Tibial artery (tissue), 4 donors: ENCODE measurements at regions not wholly inside any gene's neighbourhood (a gene's known extent, or its start where the extent isn't known, plus 50 kb on each side); places are given as distances from the start of the nearest gene placed in this dataset.

ENCODE experiments used
- DNase-seq, 2 donors: peaks; one replicate each; pipeline ENCODE4 v3.0.0-alpha.2; 2019
- H3K27ac ChIP-seq, 2 donors: fragments of 200-600 bp; sonication (generic) in 1 of 2; 1 replicate in 1 of 2; 2 replicates in 1 of 2; pipeline ENCODE4 v1.5.1; 2018 to 2019; ENCODE audit warnings: mild to moderate bottlenecking in 1 of 2
- H3K27me3 ChIP-seq, 2 donors: fragments of 200-600 bp; sonication (generic) in 1 of 2; one replicate each; pipeline versions ENCODE4 v1.5.1 to v1.6.0; 2016 to 2019
- H3K36me3 ChIP-seq, 3 donors: fragments of 200-600 bp; sonication (generic) in 2 of 3; one replicate each; pipeline ENCODE4 v1.5.1; 2016 to 2019; ENCODE audit warnings: mild to moderate bottlenecking in 2 of 3
- H3K4me1 ChIP-seq, 4 donors: fragments of 200-600 bp; sonication (generic) in 2 of 4; 1 replicate in 3 of 4; 2 replicates in 1 of 4; pipeline ENCODE4 v1.5.1; 2016 to 2019
- H3K4me3 ChIP-seq, 2 donors: fragments of 200-600 bp; sonication (generic) in 1 of 2; 1 replicate in 1 of 2; 2 replicates in 1 of 2; pipeline ENCODE4 v1.5.1; 2018 to 2019; ENCODE audit warnings: mild to moderate bottlenecking in 2 of 2
- H3K9me3 ChIP-seq, 3 donors: fragments of 200-600 bp; sonication (generic) in 1 of 3; one replicate each; pipeline ENCODE4 v1.5.1; 2016 to 2019
- intact Hi-C: fragments of 100-400 bp; cut with DNase I; formaldehyde crosslinking; loops from one replicate; pipeline ENCODE4 v1.15.0; 2023; ENCODE audit warnings: low total_unique reads
- TF ChIP-seq, protein P1 (sequence below), 2 experiments: fragments of 200-600 bp in 1 of 2; fragments of 450-650 bp in 1 of 2; IDR thresholded peaks; one replicate each; pipeline ENCODE4 v1.5.1; 2017 to 2019; ENCODE audit warnings: antibody characterized with exemption in 2 of 2, mild to moderate bottlenecking in 1 of 2, moderate library complexity in 1 of 2

DNA sequence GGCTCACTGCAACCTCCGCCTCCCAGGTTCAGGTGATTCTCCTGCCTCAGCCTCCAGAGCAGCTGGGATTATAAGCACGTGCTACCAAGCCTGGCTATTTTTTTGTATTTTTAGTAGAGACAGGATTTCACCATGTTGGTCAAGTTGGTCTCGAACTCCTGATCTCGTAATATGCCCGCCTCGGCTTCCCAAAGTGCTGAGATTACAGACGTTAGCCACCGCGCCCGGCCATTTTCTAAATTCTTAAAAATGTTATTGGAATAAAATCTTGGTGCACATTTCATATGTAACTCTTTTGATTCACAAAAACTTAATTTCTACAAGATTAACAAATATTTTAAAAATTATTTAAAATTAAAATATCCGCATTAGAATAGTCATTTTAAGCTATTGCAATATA is 1480.3 kb upstream of the SPRY2 start:
- Histone ChIP-seq H3K4me1 (no peaks in the 10 kb centered on the region), H3K9me3 (no peaks in the 10 kb centered on the region), H3K27ac (no peak overlapping the region), H3K36me3 (no peaks in the 10 kb centered on the region), H3K4me3 (no peak overlapping the region), H3K27me3 (no peaks in the 10 kb centered on the region)
- intact Hi-C loops: no loop called here
- no peak for DNase-seq
- TF ChIP-seq, protein P1, sequence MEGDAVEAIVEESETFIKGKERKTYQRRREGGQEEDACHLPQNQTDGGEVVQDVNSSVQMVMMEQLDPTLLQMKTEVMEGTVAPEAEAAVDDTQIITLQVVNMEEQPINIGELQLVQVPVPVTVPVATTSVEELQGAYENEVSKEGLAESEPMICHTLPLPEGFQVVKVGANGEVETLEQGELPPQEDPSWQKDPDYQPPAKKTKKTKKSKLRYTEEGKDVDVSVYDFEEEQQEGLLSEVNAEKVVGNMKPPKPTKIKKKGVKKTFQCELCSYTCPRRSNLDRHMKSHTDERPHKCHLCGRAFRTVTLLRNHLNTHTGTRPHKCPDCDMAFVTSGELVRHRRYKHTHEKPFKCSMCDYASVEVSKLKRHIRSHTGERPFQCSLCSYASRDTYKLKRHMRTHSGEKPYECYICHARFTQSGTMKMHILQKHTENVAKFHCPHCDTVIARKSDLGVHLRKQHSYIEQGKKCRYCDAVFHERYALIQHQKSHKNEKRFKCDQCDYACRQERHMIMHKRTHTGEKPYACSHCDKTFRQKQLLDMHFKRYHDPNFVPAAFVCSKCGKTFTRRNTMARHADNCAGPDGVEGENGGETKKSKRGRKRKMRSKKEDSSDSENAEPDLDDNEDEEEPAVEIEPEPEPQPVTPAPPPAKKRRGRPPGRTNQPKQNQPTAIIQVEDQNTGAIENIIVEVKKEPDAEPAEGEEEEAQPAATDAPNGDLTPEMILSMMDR (IDR thresholded peaks at IDR 0.05): no peak

DNA sequence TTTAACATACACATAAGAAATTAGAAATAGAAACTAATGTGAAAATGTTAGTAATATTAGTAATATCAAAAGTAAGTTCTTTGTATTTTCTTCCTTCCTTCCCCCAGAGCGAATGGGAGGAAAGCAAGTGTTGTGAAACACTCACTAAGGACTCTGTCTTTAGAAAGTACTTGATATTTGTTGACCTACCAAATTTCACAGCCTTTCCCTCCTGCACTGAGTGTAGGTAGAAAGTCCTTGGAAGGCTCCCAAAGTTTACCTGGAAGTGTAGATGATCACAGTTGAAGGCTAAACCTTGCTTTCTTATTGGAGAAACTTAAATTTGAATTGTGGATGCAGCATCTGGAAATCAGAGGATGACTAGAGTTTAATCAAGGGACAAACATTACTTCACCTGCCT is 1459.5 kb upstream of the SPRY2 start:
- H3K4me3 ChIP-seq: no peak overlapping the region
- H3K4me1 ChIP-seq: no peaks in the 10 kb centered on the region
- no peaks in the 10 kb centered on the region for H3K9me3 ChIP-seq
- no peaks in the 10 kb centered on the region for H3K36me3 ChIP-seq
- H3K27me3 ChIP-seq: no peaks in the 10 kb centered on the region
- intact Hi-C loops: no loop called here
- H3K27ac ChIP-seq: no peak overlapping the region
- no peak for DNase-seq
- TF ChIP-seq, protein P1 (IDR thresholded peaks at IDR 0.05): no peak

DNA sequence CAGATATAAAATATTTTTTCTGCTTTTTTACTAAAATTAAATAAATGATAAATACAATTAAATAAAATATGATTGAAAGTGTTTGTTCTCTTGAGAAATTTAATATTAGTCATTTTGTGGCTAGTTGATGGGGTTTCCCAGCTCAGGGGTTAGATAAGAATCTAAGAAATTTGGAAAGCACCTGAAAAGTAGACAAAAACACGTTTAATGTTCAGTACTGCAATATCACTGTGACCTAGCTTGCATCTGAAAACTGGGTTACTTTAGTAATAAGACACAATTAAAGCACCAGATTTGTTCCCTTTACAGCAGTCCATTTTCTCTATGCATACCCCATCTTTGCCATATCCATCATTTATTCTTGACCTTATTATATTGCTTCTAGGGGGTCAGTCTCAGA is 1454.8 kb upstream of the SPRY2 start:
- TF ChIP-seq, protein P1 (IDR thresholded peaks at IDR 0.05): no peak
- Histone ChIP-seq H3K4me1 (no peaks in the 10 kb centered on the region), H3K4me3 (no peak overlapping the region), H3K27ac (no peak overlapping the region), H3K36me3 (no peaks in the 10 kb centered on the region), H3K9me3 (no peaks in the 10 kb centered on the region), H3K27me3 (no peaks in the 10 kb centered on the region)
- no peak for DNase-seq
- intact Hi-C loops: no loop called here

DNA sequence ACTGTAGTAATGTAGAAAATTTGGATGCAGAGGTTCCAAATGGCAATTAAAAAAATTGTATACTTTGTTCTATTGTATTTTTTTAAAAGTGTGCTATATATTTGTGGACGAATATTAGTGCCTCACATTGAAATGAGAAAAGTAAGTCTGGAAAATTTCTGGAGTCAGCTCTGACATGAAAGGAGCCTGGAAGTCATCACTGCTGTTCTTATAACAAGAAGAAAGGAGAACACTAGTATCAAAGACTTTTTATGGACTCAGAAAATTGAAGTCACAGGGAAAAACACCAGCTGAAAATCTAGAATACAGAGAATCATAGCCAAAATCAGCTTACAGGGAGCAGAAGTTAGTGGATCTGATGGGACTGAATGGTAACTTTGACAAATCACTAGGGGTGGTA is 1450.7 kb upstream of the SPRY2 start:
- Histone ChIP-seq H3K9me3 (no peaks in the 10 kb centered on the region), H3K27me3 (no peaks in the 10 kb centered on the region), H3K36me3 (no peaks in the 10 kb centered on the region), H3K27ac (no peak overlapping the region), H3K4me1 (no peaks in the 10 kb centered on the region), H3K4me3 (no peak overlapping the region)
- TF ChIP-seq, protein P1 (IDR thresholded peaks at IDR 0.05): no peak
- no peak for DNase-seq
- intact Hi-C loops: no loop called here

DNA sequence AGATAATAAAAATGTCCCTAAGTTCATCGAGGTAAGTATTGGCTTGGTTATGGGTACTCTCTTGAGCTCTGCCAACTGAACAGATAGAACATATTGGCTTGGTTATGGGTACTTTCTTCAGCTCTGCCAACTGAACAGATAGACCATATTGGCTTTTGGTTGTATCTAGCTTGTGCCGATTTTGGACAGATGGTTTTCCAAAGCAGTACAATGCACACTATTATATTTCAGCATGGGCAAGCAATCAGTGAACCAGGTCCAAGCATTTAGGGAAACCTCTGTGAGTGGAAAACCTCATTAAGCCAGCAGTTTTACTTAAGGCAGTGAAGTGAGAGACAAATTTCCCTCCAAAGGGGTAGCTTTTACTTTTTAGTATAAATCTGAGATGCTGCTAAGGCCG is 1440.5 kb upstream of the SPRY2 start:
- no peaks in the 10 kb centered on the region for H3K4me1 ChIP-seq
- no peak for DNase-seq
- no peak overlapping the region for H3K27ac ChIP-seq
- intact Hi-C loops: no loop called here
- TF ChIP-seq, protein P1 (IDR thresholded peaks at IDR 0.05): no peak
- no peaks in the 10 kb centered on the region for H3K27me3 ChIP-seq
- H3K4me3 ChIP-seq: no peak overlapping the region
- H3K36me3 ChIP-seq: no peaks in the 10 kb centered on the region
- no peaks in the 10 kb centered on the region for H3K9me3 ChIP-seq

DNA sequence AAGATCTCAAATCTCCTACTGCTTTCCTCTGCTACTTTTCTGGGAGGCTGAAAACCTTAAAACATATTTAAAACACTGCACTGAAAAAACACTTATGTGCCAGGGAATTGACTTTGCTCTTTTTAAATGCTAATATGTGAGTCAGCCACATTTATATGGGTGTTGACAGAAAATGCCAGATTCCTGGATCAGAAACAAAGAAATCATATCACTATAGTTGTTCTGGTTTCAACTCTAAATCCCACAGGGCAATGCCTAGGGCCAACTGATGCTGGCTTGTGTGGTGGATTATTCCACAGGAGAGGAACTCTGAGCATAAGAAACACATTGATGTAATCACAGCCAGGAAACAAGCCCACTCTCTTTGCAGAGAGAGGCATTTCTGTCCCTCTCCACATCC is 1439.0 kb upstream of the SPRY2 start:
- no peaks in the 10 kb centered on the region for H3K27me3 ChIP-seq
- no peak for DNase-seq
- no peaks in the 10 kb centered on the region for H3K36me3 ChIP-seq
- intact Hi-C loops: no loop called here
- TF ChIP-seq, protein P1 (IDR thresholded peaks at IDR 0.05): no peak
- H3K27ac ChIP-seq: no peak overlapping the region
- no peak overlapping the region for H3K4me3 ChIP-seq
- no peaks in the 10 kb centered on the region for H3K4me1 ChIP-seq
- no peaks in the 10 kb centered on the region for H3K9me3 ChIP-seq
